Dendritic cell treated with granulocyte-macrophage colony-stimulating factor and Interleukin-4, amounts not matched to agents 40 ng/mL and 50 ng/mL, for 4 days (primary cell): ENCODE measurements at regions not wholly inside any gene's neighbourhood (a gene's known extent, or its start where the extent isn't known, plus 50 kb on each side); places are given as distances from the start of the nearest gene placed in this dataset.

ENCODE experiments used
- H3K27ac Mint-ChIP-seq: one replicate; pipeline ENCODE4 v1.8.0; 2022; ENCODE audit warnings: mild to moderate bottlenecking, mixed read lengths
- H3K27me3 Mint-ChIP-seq: one replicate; pipeline ENCODE4 v1.8.0; 2022; ENCODE audit warnings: mild to moderate bottlenecking, mixed read lengths
- H3K36me3 Mint-ChIP-seq: one replicate; pipeline ENCODE4 v1.8.0; 2022; ENCODE audit warnings: low read depth, mixed read lengths
- H3K4me1 Mint-ChIP-seq: one replicate; pipeline ENCODE4 v1.8.0; 2022; ENCODE audit warnings: low read depth, mixed read lengths
- H3K4me3 Mint-ChIP-seq: one replicate; pipeline ENCODE4 v1.8.0; 2022; ENCODE audit warnings: mild to moderate bottlenecking, moderate library complexity, mixed read lengths
- H3K9me3 Mint-ChIP-seq: one replicate; pipeline ENCODE4 v1.8.0; 2022; ENCODE audit warnings: mixed read lengths
- intact Hi-C: fragments of 100-400 bp; cut with micrococcal nuclease; formaldehyde crosslinking; loops from one replicate; pipeline ENCODE4 v1.15.0; 2022

DNA sequence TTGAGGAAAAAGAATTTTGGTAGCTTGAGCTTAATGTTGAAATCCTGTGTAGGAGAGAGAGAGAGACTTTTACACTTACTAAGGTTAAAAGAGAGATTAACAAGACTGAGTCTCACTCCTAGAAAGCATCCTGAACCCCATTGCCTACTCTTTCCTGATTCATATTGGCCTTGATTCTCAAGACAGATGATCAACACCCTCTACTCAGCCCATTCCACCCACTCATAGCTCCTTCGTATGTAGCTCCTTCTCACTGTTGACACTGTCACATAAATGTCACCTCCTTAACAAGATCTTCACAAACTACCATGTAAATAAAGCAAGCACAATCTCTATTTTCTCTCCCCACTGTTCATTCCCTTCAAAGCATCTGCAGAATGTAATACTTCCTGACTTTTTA lies 574.6 kb upstream of the LMCD1 start:
- Mint-ChIP-seq H3K9me3 (peaks cover 19% of the 10 kb centered on the region), H3K4me1 (no peaks in the 10 kb centered on the region), H3K27ac (no peak overlapping the region), H3K4me3 (no peak overlapping the region), H3K36me3 (no peaks in the 10 kb centered on the region), H3K27me3 (no peaks in the 10 kb centered on the region)
- intact Hi-C loops: no loop called here

DNA sequence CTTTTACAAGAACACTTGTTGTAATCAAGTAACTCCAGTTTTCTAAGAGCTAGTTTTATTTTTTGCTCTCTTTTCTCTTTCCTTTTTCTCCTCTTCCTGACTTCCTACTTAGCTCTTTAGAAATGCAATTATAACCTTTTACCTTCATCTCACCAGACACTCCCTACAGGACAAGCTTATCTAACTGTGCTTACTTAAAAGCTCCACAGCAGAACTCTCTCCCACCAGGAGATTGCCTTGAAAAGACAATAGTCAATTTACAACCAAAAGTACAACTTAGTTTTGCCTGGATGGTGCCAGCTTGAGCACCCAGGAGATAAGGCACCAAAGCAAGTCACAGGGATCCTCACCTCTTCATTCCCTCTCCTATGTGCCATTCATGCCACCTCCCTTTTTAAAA lies 573.8 kb upstream of the LMCD1 start:
- intact Hi-C loops: no loop called here
- H3K27ac Mint-ChIP-seq: no peak overlapping the region
- no peaks in the 10 kb centered on the region for H3K36me3 Mint-ChIP-seq
- no peak overlapping the region for H3K4me3 Mint-ChIP-seq
- no peaks in the 10 kb centered on the region for H3K27me3 Mint-ChIP-seq
- peaks cover 23% of the 10 kb centered on the region for H3K9me3 Mint-ChIP-seq
- H3K4me1 Mint-ChIP-seq: no peaks in the 10 kb centered on the region

DNA sequence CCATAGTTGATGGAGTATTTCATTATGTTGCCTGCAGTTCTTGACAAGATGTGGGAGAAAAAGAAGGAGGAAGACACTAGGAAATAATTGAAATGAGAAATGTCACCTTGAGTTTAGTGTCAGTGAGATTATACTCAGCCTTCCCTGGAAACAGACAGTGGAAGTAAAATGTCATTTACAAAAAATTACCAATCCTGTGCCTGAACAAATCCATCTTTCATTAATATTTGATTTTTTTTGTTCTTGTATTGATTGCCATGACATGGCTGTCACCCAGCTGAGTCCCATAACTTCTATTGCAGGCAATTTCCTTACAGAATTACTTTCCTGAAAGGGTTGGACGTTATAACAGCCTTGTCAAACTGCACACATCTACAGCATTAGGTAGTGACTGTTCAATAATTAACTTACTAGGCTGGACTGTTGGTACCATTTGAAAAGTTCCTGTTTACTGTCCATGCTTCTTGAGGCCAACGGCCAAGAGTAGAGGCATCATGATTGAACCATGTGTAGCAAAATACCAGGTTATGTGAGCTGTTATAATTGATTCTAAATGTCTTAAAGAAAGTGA lies 572.2 kb upstream of the LMCD1 start:
- H3K27ac Mint-ChIP-seq: no peak overlapping the region
- no peaks in the 10 kb centered on the region for H3K27me3 Mint-ChIP-seq
- H3K4me1 Mint-ChIP-seq: no peaks in the 10 kb centered on the region
- intact Hi-C loops: no loop called here
- no peaks in the 10 kb centered on the region for H3K36me3 Mint-ChIP-seq
- peaks cover 25% of the 10 kb centered on the region for H3K9me3 Mint-ChIP-seq
- H3K4me3 Mint-ChIP-seq: no peak overlapping the region

DNA sequence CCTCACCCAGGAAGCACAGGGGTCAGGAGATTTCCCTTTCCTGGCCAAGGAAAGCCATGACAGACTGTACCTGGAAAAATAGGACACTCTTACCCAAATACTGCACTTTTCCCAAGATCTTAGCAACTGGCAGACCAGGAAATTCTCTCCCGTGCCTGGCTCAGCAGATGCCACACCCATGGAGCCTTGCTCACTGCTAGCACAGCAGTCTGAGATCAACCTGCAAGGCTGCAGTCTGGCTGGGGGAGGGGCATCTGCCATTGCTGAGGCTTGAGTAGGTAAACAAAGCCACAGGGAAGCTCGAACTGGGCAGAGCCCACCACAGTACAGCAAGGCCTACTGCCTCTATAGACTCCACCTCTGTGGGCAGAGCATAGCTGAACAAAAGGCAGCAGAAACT lies 567.3 kb upstream of the LMCD1 start:
- Mint-ChIP-seq H3K27ac (no peak overlapping the region), H3K4me3 (no peak overlapping the region), H3K4me1 (no peaks in the 10 kb centered on the region), H3K27me3 (no peaks in the 10 kb centered on the region), H3K9me3 (peaks cover 54% of the 10 kb centered on the region), H3K36me3 (no peaks in the 10 kb centered on the region)
- intact Hi-C loops: no loop called here

DNA sequence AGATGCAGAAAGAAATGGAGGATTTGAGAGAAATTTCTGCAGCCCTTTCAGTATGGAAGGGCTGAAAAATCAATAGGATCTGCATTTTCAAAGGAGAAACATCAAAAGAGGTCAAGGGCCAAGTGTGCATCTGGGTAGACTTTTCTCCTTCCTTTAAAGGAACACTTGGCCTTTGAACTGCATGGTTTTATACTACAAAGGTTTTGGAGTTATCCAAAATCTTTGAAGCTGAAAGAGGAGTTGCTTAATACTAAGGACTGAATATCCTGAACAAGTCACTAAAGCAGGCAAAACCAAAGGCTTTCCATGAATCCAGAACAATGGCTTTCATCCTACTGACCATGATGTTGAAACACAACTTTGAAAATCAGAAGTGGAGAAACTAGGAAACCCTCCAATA lies 553.7 kb upstream of the LMCD1 start:
- intact Hi-C loops: no loop called here
- H3K9me3 Mint-ChIP-seq: peaks cover 16% of the 10 kb centered on the region
- no peaks in the 10 kb centered on the region for H3K4me1 Mint-ChIP-seq
- no peak overlapping the region for H3K27ac Mint-ChIP-seq
- no peak overlapping the region for H3K4me3 Mint-ChIP-seq
- H3K27me3 Mint-ChIP-seq: no peaks in the 10 kb centered on the region
- H3K36me3 Mint-ChIP-seq: no peaks in the 10 kb centered on the region

DNA sequence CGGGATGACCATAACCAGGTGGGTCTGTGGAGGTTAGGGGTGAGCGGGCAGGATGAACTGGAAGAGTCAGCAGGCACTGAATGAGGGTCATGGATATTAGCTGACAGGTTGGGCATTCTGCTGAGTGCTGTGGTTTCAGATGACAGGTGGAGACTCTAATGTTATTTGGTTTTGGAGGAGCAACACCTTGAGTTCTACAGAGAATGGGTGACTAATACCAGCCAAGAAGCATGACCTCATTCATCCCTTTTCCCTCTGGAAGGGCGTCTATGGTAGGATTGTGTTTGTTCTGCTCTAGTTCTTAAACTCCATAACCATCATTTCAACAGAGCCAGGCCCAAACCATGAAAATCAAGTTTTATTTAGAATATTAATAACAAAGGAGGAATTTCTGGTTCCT lies 550.7 kb upstream of the LMCD1 start:
- Mint-ChIP-seq H3K36me3 (no peaks in the 10 kb centered on the region), H3K27me3 (no peaks in the 10 kb centered on the region), H3K9me3 (peaks cover 5% of the 10 kb centered on the region)

DNA sequence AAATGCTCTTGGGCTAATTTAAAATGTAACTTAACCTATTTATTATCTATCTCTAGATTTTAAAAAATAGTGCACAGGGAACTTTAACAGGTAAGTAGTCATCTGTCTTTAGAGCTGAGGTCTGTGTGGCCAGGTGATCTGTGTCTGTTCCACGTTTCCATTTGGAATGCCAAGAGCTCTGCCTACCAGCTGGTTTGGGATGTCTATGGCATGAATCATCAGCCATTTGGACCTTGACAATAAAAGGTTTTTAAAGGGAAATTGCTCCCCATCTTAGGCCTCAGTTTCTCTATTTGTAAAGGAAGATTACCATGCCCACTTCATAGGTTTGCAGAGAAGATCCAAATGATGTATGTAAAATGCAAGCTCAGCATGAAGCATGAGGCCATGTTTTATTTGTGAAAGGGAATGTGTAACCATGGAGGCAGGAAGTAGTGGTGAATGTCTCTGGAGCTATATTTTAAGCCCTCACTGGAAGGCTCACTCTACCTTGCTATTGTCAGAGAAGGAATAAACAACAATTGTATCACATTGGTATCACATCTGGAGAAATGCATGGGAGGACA lies 548.1 kb upstream of the LMCD1 start:
- intact Hi-C loops: no loop called here
- H3K4me1 Mint-ChIP-seq: no peaks in the 10 kb centered on the region
- peaks cover 9% of the 10 kb centered on the region for H3K9me3 Mint-ChIP-seq
- no peak overlapping the region for H3K4me3 Mint-ChIP-seq
- H3K36me3 Mint-ChIP-seq: no peaks in the 10 kb centered on the region
- H3K27ac Mint-ChIP-seq: no peak overlapping the region
- no peaks in the 10 kb centered on the region for H3K27me3 Mint-ChIP-seq

More for the DNA sequence above, 550.7 kb upstream of the LMCD1 start:
- no peak overlapping the region for H3K4me3 Mint-ChIP-seq
- no peak overlapping the region for H3K27ac Mint-ChIP-seq
- no peaks in the 10 kb centered on the region for H3K4me1 Mint-ChIP-seq
- intact Hi-C loops: no loop called here

DNA sequence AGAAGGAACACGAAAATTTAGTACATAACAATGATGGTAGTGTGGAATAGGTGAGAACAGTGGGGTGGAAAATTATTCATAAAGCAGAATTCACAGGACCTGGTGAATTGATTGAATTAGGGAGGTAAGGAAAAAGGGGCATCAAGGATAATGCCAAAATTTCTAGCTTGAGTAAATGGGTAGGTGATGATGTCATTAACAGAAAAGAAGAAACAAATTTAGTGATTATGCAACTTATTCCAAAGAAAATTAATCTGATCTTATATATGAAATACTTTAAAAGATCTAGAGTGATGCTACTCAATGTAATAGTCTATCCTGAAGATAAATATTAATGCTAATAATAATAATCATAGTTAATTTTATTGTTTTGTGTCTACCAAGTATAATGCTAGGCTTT lies 544.6 kb upstream of the LMCD1 start:
- Mint-ChIP-seq H3K9me3 (peaks cover 19% of the 10 kb centered on the region), H3K4me1 (no peaks in the 10 kb centered on the region), H3K27ac (no peak overlapping the region), H3K27me3 (no peaks in the 10 kb centered on the region), H3K4me3 (no peak overlapping the region), H3K36me3 (no peaks in the 10 kb centered on the region)
- intact Hi-C loops: no loop called here

DNA sequence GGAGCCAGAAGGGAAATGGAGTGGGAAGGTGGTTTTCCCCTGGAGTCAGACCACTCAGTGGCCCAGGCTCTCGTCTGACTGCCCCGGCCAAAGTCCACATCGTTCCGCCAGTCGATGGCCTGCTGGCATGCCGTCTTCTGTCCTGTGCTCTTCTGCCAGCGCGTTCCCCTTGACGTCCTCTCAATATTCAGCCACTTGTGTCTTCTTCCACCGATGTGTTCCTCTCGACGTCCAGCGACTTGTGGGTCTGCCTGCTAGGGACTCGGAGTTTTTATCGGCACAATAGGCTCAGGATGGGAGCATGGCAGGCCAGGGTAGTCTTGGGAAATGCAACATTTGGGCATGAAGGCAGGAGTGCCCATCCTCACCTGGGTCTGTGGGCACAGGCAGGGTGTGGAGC lies 542.5 kb upstream of the LMCD1 start:
- H3K4me3 Mint-ChIP-seq: no peak overlapping the region
- peaks cover 19% of the 10 kb centered on the region for H3K9me3 Mint-ChIP-seq
- no peaks in the 10 kb centered on the region for H3K36me3 Mint-ChIP-seq
- H3K4me1 Mint-ChIP-seq: no peaks in the 10 kb centered on the region
- H3K27me3 Mint-ChIP-seq: no peaks in the 10 kb centered on the region
- intact Hi-C loops: no loop called here
- no peak overlapping the region for H3K27ac Mint-ChIP-seq

DNA sequence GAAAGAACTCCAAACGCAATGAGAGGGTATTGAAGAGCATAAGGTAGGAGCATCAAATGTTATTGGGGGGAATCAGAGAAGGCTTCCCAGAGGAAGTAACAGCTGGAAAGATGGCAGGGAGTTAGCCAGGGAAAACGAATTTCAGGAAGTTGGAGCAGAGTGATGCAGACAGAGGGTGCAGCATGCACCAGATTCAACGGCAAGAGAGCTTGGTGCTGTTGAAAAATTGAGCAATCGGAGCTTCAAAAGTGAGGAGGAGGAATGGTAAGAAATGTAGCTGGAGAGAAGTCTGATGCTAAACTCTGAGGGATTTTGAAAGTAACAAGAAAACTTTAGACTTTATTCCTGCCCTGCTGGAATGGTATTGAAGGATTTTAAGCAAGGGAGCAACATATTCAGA lies 541.0 kb upstream of the LMCD1 start:
- H3K36me3 Mint-ChIP-seq: no peaks in the 10 kb centered on the region
- no peak overlapping the region for H3K27ac Mint-ChIP-seq
- no peaks in the 10 kb centered on the region for H3K27me3 Mint-ChIP-seq
- intact Hi-C loops: no loop called here
- no peak overlapping the region for H3K4me3 Mint-ChIP-seq
- no peaks in the 10 kb centered on the region for H3K4me1 Mint-ChIP-seq
- peaks cover 19% of the 10 kb centered on the region for H3K9me3 Mint-ChIP-seq

DNA sequence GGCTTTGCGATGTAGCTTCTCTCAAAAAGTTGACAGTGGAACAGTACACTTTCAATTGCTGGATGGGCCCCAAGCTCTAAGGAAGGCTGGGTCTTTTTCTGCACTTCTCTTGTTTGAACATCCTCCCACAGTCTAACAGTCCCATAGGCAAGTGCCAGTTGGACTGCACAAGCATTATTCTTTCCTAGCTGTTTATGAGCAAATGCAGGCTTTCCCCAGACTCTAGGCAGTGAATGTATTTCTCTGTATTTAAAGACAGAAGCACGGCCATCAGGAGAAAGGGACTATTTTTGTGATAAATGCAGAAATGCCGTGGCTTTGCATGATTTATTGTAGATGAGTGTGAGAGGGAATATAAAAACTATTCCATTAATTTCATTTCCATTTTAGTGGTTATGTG lies 539.3 kb upstream of the LMCD1 start:
- Mint-ChIP-seq H3K4me3 (no peak overlapping the region), H3K4me1 (no peaks in the 10 kb centered on the region), H3K27ac (no peak overlapping the region), H3K27me3 (peaks cover 1% of the 10 kb centered on the region), H3K36me3 (no peaks in the 10 kb centered on the region), H3K9me3 (peaks cover 18% of the 10 kb centered on the region)
- intact Hi-C loops: no loop called here

DNA sequence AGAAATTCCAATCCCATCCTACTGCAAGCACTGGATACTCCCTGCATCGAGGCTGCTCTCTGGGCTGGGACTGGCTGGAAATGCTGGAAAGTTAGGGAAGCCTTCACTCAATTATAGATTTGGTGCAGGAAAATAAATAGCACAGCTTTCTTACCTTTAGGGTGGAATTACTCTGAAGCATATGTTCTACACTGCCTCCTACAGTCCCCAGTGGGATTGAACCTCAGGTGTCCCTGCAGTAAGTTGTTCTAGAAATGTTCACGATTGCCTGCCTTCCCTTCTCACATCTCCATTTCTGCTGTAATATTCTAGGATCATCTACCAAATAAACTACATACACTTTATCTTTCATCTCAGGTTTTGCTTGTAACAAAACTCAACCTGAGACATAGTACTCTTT lies 536.7 kb upstream of the LMCD1 start:
- Mint-ChIP-seq H3K9me3 (peaks cover 8% of the 10 kb centered on the region), H3K4me3 (no peak overlapping the region), H3K36me3 (no peaks in the 10 kb centered on the region), H3K27me3 (peaks cover 1% of the 10 kb centered on the region), H3K27ac (no peak overlapping the region), H3K4me1 (no peaks in the 10 kb centered on the region)
- intact Hi-C loops: no loop called here

DNA sequence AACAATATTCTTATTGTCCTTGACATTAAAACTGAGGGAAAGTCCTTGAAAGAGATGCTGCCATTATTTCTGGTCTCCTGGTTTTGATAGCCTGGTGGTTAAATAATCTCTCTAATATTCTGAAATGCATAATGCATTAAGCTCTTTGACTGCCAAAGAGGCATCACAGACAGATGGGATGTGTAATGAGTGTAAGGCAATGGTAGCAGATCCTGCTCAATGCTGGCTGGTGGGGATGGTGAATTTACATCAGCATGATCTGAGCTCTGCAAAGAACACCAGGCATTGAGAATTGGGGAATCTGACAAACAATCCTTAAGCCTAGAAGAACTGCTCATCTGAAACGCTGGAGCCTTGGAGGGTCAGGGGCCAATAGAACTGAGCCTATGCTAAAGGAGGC lies 528.6 kb upstream of the LMCD1 start:
- H3K9me3 Mint-ChIP-seq: peaks cover 16% of the 10 kb centered on the region
- H3K4me1 Mint-ChIP-seq: no peaks in the 10 kb centered on the region
- no peak overlapping the region for H3K27ac Mint-ChIP-seq
- intact Hi-C loops: no loop called here
- no peaks in the 10 kb centered on the region for H3K36me3 Mint-ChIP-seq
- no peaks in the 10 kb centered on the region for H3K27me3 Mint-ChIP-seq
- H3K4me3 Mint-ChIP-seq: no peak overlapping the region

DNA sequence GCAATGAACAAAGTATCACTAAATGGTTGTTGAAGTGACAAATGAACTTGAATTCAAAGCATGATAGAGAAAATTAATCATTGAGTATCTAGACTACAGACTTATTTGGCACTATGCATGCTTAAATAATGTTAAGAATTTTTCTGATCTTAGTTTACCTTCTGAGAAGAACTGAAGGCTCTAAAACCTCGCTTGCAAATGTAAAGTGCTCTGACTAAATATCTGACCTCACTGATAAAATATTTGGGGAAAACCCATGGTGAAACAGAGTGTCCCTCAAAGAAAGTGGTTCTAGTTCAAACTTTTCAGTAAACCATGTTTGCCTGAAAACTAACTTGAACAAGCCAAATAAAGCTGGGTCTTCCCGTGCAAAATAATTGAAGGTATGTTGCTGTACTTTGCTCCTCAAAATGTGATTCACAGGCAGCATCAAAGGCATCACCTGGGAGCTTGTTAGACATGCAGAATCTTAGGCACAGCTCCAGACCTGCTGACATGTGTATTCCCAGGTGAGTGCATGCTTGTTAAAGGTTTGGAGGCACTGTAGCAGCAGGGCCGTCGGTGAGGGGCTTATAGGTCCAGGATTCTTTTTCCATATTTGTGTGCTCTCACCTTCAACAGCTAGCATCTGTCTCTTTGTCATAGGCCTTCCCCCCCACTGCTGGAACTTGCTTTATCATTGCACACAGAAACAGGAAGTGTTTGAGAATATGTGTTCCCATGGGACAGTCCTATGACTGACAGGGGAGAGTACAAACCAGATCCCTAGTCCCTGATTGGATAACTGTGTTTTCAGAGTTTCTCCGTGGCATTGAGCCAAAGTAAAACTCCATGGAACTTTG lies 524.2 kb upstream of the LMCD1 start:
- intact Hi-C loops: no loop called here
- H3K36me3 Mint-ChIP-seq: no peaks in the 10 kb centered on the region

DNA sequence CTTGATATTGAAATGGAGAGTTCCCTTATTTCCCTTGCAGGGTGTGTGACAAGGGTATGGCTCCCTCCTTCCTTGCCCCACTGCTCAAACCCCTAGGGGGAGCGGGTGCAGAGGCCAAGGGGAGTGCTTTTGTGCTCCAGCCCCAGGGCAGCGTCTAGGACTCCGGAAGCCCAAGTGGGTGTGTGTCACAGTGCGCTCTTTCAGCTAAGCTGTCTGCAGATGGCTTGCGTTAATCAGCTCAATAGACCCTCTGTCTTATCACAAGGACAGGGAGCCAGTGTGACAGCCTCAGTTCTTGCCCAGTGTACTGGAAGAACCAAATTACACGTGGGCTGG lies 523.6 kb upstream of the LMCD1 start:
- intact Hi-C loops: no loop called here
- peaks cover 9% of the 10 kb centered on the region for H3K9me3 Mint-ChIP-seq
- no peaks in the 10 kb centered on the region for H3K36me3 Mint-ChIP-seq
- H3K27ac Mint-ChIP-seq: no peak overlapping the region
- no peak overlapping the region for H3K4me3 Mint-ChIP-seq
- H3K4me1 Mint-ChIP-seq: no peaks in the 10 kb centered on the region
- H3K27me3 Mint-ChIP-seq: no peaks in the 10 kb centered on the region

More for the DNA sequence above, 524.2 kb upstream of the LMCD1 start:
- Mint-ChIP-seq H3K4me3 (no peak overlapping the region), H3K9me3 (peaks cover 9% of the 10 kb centered on the region), H3K27ac (no peak overlapping the region), H3K4me1 (no peaks in the 10 kb centered on the region), H3K27me3 (no peaks in the 10 kb centered on the region)
